ENCODE measurements at regions not wholly inside any gene's neighbourhood (a gene's known extent, or its start where the extent isn't known, plus 50 kb on each side); places are given as distances from the start of the nearest gene placed in this dataset.

- no peak for TF ChIP-seq CTCF (IDR thresholded peaks at IDR 0.05)
Measured at GRCh38 chr13:111610879-111611278, 290.4 kb downstream of the TEX29 start.

- TF ChIP-seq CTCF (IDR thresholded peaks at IDR 0.05): no peak
Measured at GRCh38 chr13:111611651-111612050, 291.2 kb downstream of the TEX29 start.

GRCh38 chr13:111612886-111613285, 292.4 kb downstream of the TEX29 start:
- no peak for TF ChIP-seq CTCF (IDR thresholded peaks at IDR 0.05)

- no peak for TF ChIP-seq CTCF (IDR thresholded peaks at IDR 0.05)
Measured at GRCh38 chr13:111614009-111614408, 293.6 kb downstream of the TEX29 start.

GRCh38 chr13:111614613-111615012, 294.2 kb downstream of the TEX29 start:
- no peak for TF ChIP-seq CTCF (IDR thresholded peaks at IDR 0.05)

GRCh38 chr13:111616203-111616602, 295.8 kb downstream of the TEX29 start:
- TF ChIP-seq CTCF (IDR thresholded peaks at IDR 0.05): no peak

- TF ChIP-seq CTCF (IDR thresholded peaks at IDR 0.05): no peak
Measured at GRCh38 chr13:111620166-111620565, 299.7 kb downstream of the TEX29 start.

- no peak for TF ChIP-seq CTCF (IDR thresholded peaks at IDR 0.05)
Measured at GRCh38 chr13:111620586-111620985, 300.1 kb downstream of the TEX29 start.
